ENCODE measurements at regions not wholly inside any gene's neighbourhood (a gene's known extent, or its start where the extent isn't known, plus 50 kb on each side); places are given as distances from the start of the nearest gene placed in this dataset.

- TF ChIP-seq POLR2A (IDR thresholded peaks at IDR 0.05; ENCODE audit: extremely low read depth, insufficient read length) (no peak), MYC (IDR thresholded peaks at IDR 0.05; ENCODE audit: low read depth, low read length) (no peak)
- TF ChIP-seq, protein P1, sequence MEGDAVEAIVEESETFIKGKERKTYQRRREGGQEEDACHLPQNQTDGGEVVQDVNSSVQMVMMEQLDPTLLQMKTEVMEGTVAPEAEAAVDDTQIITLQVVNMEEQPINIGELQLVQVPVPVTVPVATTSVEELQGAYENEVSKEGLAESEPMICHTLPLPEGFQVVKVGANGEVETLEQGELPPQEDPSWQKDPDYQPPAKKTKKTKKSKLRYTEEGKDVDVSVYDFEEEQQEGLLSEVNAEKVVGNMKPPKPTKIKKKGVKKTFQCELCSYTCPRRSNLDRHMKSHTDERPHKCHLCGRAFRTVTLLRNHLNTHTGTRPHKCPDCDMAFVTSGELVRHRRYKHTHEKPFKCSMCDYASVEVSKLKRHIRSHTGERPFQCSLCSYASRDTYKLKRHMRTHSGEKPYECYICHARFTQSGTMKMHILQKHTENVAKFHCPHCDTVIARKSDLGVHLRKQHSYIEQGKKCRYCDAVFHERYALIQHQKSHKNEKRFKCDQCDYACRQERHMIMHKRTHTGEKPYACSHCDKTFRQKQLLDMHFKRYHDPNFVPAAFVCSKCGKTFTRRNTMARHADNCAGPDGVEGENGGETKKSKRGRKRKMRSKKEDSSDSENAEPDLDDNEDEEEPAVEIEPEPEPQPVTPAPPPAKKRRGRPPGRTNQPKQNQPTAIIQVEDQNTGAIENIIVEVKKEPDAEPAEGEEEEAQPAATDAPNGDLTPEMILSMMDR (IDR thresholded peaks at IDR 0.05; ENCODE audit: low read depth, low read length) = no peak
Measured at GRCh38 chr7:85342781-85343180, 155.9 kb upstream of the SEMA3D start.

Measured in NB4 (cell line).